ENCODE measurements at regions not wholly inside any gene's neighbourhood (a gene's known extent, or its start where the extent isn't known, plus 50 kb on each side); places are given as distances from the start of the nearest gene placed in this dataset.

GRCh38 chr9:7894231-7894630 lies 94.7 kb upstream of the DMAC1 start:
- DNase-seq (ENCODE audit: low spot score) = no peak
- no peak for ATAC-seq

- ATAC-seq (no peak), DNase-seq (ENCODE audit: low spot score) (no peak)
These were observed 93.4 kb upstream of the DMAC1 start for GRCh38 chr9:7892975-7893374.

- DNase-seq (ENCODE audit: low spot score) (no peak), ATAC-seq (no peak)
These were observed 80.1 kb upstream of the DMAC1 start for GRCh38 chr9:7879551-7880245.

GRCh38 chr9:7871977-7872730 lies 72.6 kb upstream of the DMAC1 start:
- ATAC-seq = no peak

GRCh38 chr9:7869340-7869739 lies 69.8 kb upstream of the DMAC1 start:
- DNase-seq (ENCODE audit: low spot score) (no peak), ATAC-seq (no peak)

More at GRCh38 chr9:7871977-7872730, 72.6 kb upstream of the DMAC1 start:
- no peak for DNase-seq (ENCODE audit: low spot score)

GRCh38 chr9:7862170-7862569 lies 62.6 kb upstream of the DMAC1 start:
- DNase-seq (ENCODE audit: low spot score) = no peak
- ATAC-seq = no peak

- DNase-seq (ENCODE audit: low spot score) (no peak), ATAC-seq (no peak)
These were observed 61.5 kb upstream of the DMAC1 start for GRCh38 chr9:7861086-7861485.

GRCh38 chr9:7860335-7860709 lies 60.7 kb upstream of the DMAC1 start:
- DNase-seq (ENCODE audit: low spot score) (no peak), ATAC-seq (no peak)

- ATAC-seq (no peak), DNase-seq (ENCODE audit: low spot score) (no peak)
These were observed 60.2 kb upstream of the DMAC1 start for GRCh38 chr9:7859701-7860334.

- ATAC-seq (no peak), DNase-seq (ENCODE audit: low spot score) (no peak)
These were observed 58.6 kb upstream of the DMAC1 start for GRCh38 chr9:7858166-7858565.

- ATAC-seq = no peak
- no peak for DNase-seq (ENCODE audit: low spot score)
These were observed 55.2 kb upstream of the DMAC1 start for GRCh38 chr9:7854763-7855162.

Data from left lobe of liver (tissue), 2 donors.